GM21360 (cell line): ENCODE measurements at regions not wholly inside any gene's neighbourhood (a gene's known extent, or its start where the extent isn't known, plus 50 kb on each side); places are given as distances from the start of the nearest gene placed in this dataset.

Experiments used
- ATAC-seq: cut with Tn5 transposase; IDR thresholded peaks from one replicate; pipeline ENCODE4 v1.9.1; 2021; ENCODE audit warnings: mild to moderate bottlenecking, moderate library complexity; ENCODE audit not compliant: unreplicated experiment

- ATAC-seq, result no peak
Observed at GRCh38 chr2:15803543-15804245, 136.7 kb upstream of the MYCN start.

DNA sequence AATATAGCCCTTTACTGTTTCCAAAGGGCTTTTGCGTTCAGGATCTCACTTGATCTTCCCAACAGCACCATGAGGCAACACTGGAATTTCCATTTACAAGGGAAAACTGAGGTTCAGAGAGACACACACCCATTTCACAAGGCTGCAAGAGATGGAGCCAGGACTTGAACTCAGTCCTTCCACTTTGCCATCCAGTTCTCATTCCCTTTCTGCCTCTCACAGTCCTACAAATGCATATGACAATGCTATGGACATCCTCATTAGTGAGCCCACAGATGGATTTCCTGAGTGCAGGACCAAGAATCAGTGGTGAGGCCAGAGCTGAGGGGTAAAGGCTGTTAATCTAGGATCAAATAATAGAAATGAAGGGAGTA is 136.1 kb upstream of the MYCN start:
- ATAC-seq, result no peak

DNA sequence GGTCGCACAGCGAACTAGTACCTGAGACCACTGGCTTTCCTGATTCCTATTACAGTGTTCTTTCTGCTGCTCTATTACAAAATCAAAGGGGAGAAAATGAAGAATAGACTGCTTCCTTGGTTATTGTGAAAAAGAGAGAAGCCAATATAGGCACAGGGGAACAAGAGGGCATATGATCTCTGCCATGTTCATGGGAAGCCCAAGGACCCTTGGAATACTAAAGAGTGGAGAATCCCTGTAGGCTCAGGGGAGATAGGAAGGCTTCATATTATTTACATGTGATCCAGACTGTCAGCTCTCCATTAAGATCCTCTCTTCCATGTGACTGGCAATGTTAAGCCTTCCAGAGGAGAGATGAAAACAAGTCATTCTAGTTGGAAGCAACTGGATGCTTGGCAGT is 135.7 kb upstream of the MYCN start:
- no peak for ATAC-seq

GRCh38 chr2:15805206-15805605 is 135.1 kb upstream of the MYCN start:
- ATAC-seq, result no peak

DNA sequence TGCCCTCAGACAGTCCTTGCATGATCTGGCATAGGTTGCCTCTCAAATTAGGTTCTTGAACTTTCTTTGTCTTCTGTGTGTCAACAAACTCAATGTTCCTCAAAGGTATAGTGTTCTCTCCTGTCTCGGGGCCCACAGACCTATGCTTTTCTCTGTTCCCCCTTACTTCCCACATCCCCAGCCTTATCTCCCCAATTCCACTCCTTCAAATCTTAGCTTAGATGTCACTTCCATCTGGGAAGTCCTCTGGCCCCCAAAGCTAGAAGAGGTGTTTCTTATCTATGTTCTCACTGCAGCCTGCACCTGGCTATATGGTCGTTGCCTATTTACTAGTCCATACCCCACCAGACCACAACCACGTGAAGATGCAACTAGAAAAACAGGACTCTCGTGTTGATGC is 134.6 kb upstream of the MYCN start:
- ATAC-seq, result no peak

DNA sequence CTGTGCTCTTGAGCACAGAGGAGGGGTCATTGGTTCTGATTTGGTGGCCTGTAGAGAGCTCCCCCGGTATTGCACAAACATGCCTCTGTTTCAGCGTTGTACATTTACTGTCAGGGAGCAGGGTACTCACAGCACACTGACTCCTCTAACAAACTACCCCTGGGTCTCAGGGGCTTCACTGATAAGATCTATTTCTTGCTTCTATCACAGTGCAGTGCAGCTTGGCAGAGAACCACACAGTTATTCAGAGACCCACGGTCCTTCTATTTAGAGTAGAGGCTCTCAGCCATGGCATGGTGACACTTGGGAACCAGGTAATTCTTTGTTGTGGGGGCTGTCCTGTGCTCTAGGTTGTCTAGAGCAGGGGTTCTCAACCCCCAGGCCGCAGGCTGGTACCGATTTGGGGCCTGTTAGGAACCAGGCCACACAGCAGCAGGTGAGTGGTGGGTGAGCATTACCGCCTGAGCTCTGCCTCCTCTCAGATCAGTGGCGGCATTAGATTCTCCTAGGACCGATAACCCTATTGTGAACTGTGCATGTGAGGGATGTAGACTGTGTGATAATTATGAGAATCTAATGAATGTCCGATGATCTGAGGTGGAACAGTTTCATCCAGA is 133.4 kb upstream of the MYCN start:
- ATAC-seq, result no peak

- ATAC-seq, result no peak
Observed at GRCh38 chr2:15807418-15808203, 132.7 kb upstream of the MYCN start.

DNA sequence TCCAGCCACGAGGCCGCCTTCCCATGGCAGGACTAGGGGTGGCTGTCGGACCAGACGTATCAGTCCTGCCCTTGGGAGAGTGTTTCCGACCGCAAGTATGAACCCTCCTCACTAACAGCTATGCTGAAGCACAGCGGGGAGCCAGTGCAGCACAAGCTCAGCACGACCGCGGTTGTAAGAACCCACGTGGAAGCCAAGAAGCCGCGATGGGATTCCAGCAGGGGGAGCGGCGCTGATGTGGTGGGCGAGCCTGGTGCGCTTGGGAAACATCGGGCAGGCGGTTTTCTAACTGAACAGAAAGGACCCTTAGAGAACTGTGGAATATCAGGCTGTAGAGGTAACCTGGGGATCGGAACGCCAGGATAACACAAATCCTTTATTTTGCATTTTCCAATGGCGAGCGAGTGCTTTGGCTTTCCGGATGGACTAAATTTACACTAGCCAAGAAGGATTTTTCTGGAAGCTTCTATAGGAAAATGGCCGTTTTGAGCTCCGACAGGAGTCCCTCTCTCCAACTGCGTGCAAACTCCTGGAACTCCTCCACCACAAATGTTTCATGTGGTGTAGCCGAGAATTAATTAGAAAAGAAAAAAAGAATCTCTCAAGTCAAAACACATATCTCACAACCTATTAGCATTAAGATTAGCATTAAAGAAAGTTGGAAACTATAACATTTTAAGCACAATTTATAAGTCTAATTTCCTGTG is 132.0 kb upstream of the MYCN start:
- ATAC-seq, result no peak

DNA sequence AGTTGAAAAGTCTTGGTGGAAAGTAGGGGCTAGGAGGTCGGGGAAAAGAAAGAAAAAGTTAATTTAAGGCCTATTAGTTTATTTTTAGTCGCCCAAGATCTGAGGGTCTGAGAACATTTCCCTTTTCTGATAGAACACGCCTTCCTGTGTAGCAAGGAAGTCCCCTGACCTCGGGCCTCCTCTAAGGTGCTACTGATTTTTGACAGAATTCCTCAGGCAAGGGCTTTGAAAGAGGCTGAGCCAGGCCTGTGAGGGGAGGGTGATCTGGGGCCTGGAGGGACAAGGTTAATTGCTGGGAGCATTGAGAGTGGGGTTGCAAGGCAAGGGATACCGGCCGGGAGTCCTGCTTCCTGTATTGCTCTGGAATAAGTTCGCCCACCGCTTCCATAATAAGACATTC is 131.4 kb upstream of the MYCN start:
- no peak for ATAC-seq

GRCh38 chr2:15809404-15809803 is 130.9 kb upstream of the MYCN start:
- no peak for ATAC-seq

GRCh38 chr2:15810477-15811150 is 129.7 kb upstream of the MYCN start:
- ATAC-seq, result no peak

- ATAC-seq, result no peak
Observed at GRCh38 chr2:15811367-15811766, 129.0 kb upstream of the MYCN start.

GRCh38 chr2:15812187-15812780 is 128.1 kb upstream of the MYCN start:
- ATAC-seq, result no peak

DNA sequence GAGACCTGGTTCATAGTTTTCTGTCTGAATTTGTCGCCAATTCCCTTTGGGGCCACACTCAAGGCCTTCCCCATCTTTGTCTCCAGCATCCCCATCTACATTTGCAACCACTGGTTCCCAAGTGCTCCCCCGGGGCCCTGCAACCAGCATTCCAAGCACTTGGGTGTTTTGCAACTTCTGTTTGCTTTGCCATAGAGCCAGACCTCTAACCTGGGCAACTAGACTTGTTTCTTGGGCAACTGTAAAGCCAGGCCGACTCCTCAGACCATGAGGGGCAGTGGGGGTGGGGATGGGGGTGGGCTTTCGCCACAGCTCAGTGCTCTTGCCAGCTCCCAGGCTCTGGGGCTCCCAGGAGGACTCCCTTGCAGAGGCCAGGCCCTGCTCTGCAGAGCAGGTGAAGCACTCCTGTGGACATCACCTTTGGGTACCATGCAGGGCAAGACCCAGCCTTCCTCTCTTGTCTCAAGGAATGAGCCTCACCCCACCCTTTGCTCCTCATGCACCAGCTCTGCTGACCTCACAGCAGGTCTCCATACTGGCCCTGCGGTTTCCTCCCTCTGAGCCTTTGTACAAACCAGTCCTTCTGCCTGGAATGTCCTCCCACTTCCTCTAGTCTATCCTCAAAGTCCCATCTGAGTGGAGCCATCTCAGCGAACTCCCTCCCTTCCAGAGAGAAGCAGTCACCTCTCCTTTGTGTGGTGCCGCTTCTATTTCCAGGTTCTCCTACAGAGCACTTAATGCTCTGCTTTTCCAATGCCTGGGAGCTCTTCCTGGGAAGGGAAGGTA is 126.7 kb upstream of the MYCN start:
- ATAC-seq, result no peak

GRCh38 chr2:15814403-15814802 is 125.9 kb upstream of the MYCN start:
- ATAC-seq, result no peak

GRCh38 chr2:15814946-15815345 is 125.4 kb upstream of the MYCN start:
- no peak for ATAC-seq

DNA sequence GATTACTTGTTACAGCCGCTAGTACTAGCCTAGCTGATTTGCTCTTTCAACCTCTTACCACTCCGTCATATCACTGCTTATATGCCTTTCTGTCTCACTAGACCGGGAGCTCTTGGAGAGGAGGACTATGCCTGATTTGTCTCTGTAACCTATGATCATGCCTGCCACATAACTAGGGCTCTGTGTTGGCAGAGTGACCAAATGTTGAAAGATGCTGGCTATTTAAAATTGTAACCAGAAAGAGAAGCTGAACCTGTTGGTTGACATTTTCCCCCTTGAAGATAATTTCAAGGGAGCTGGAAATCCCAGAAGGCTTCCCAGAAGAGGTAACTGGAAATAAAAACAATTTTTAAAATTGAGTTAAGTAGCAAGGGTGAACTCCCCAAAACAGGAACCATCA is 124.1 kb upstream of the MYCN start:
- no peak for ATAC-seq

- no peak for ATAC-seq
Observed at GRCh38 chr2:15816674-15817406, 123.5 kb upstream of the MYCN start.

DNA sequence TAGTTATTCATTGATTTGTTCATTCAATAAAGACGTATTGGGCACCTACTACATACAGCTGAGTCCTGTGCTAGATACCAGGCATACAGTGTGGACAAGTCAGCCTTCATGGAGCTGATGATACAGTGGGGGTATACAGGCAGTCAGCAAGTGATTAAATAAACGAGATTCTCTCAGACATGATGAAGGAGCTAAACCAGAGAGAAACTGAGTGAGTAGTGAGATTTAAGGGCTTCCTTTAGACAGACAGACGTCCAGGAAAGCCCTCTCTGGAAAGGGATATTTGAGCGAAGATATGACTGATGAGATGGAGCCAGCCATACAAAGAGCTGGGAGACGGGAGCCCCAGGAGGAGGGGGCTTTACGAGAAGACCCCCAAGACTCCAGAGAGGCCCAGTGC is 122.6 kb upstream of the MYCN start:
- no peak for ATAC-seq
